ENCODE measurements at regions not wholly inside any gene's neighbourhood (a gene's known extent, or its start where the extent isn't known, plus 50 kb on each side); places are given as distances from the start of the nearest gene placed in this dataset.

- Histone ChIP-seq H3K36me3 (no peaks in the 10 kb centered on the region), H3K27ac (no peak overlapping the region), H3K4me1 (replicated peaks) (no peaks in the 10 kb centered on the region), H3K9me3 (peaks cover 6% of the 10 kb centered on the region), H3K27me3 (replicated peaks; ENCODE audit: insufficient read depth) (no peaks in the 10 kb centered on the region), H3K4me3 (no peak overlapping the region)
- intact Hi-C loops (cut with DNase I), result no loop called here
- WGBS, result 94% methylated on average over 19 of the region's 27 CpGs
- TF ChIP-seq CTCF (IDR thresholded peaks at IDR 0.05), result no peak
- TF ChIP-seq POLR2A (IDR thresholded peaks at IDR 0.05), result no peak
- TF ChIP-seq POLR2AphosphoS5 (IDR thresholded peaks at IDR 0.05), result no peak
- DNase-seq (ENCODE audit: low spot score), result no peak
These were observed 168.8 kb downstream of the CD24 start for GRCh38 chr6:106805771-106806170.

- Histone ChIP-seq H3K27me3 (replicated peaks; ENCODE audit: insufficient read depth) (no peaks in the 10 kb centered on the region), H3K4me3 (no peak overlapping the region), H3K4me1 (replicated peaks) (no peaks in the 10 kb centered on the region), H3K27ac (no peak overlapping the region), H3K9me3 (peaks cover 6% of the 10 kb centered on the region), H3K36me3 (no peaks in the 10 kb centered on the region)
- intact Hi-C loops (cut with DNase I), result no loop called here
- no peak for DNase-seq (ENCODE audit: low spot score)
- 55% methylated on average over 7 of the region's 7 CpGs for WGBS
- TF ChIP-seq CTCF (IDR thresholded peaks at IDR 0.05) (no peak), POLR2AphosphoS5 (IDR thresholded peaks at IDR 0.05) (no peak), POLR2A (IDR thresholded peaks at IDR 0.05) (no peak)
These were observed 169.9 kb downstream of the CD24 start for GRCh38 chr6:106804346-106805335.

- 89% methylated on average over 1 of the region's 1 CpG for WGBS
- H3K4me1 ChIP-seq (replicated peaks), result no peaks in the 10 kb centered on the region
- intact Hi-C loops (cut with DNase I), result no loop called here
- no peak overlapping the region for H3K4me3 ChIP-seq
- no peaks in the 10 kb centered on the region for H3K27me3 ChIP-seq (replicated peaks; ENCODE audit: insufficient read depth)
- peaks cover 4% of the 10 kb centered on the region for H3K9me3 ChIP-seq
- no peaks in the 10 kb centered on the region for H3K36me3 ChIP-seq
- no peak overlapping the region for H3K27ac ChIP-seq
- no peak for DNase-seq (ENCODE audit: low spot score)
- no peak for TF ChIP-seq CTCF (IDR thresholded peaks at IDR 0.05)
- TF ChIP-seq POLR2AphosphoS5 (IDR thresholded peaks at IDR 0.05), result no peak
These were observed 171.3 kb downstream of the CD24 start for GRCh38 chr6:106803188-106803587.

GRCh38 chr6:106802139-106802538 lies 172.4 kb downstream of the CD24 start:
- no peak overlapping the region for H3K4me3 ChIP-seq
- H3K27me3 ChIP-seq (replicated peaks; ENCODE audit: insufficient read depth), result no peaks in the 10 kb centered on the region
- intact Hi-C loops (cut with DNase I), result no loop called here
- H3K9me3 ChIP-seq, result no peaks in the 10 kb centered on the region
- WGBS, result 69% methylated on average over 5 of the region's 5 CpGs
- no peaks in the 10 kb centered on the region for H3K4me1 ChIP-seq (replicated peaks)
- H3K27ac ChIP-seq, result no peak overlapping the region
- H3K36me3 ChIP-seq, result no peaks in the 10 kb centered on the region
- DNase-seq (ENCODE audit: low spot score), result no peak
- TF ChIP-seq POLR2AphosphoS5 (IDR thresholded peaks at IDR 0.05), result no peak
- no peak for TF ChIP-seq POLR2A (IDR thresholded peaks at IDR 0.05)
- no peak for TF ChIP-seq CTCF (IDR thresholded peaks at IDR 0.05)

GRCh38 chr6:106801256-106801655 lies 171.9 kb downstream of the QRSL1 start:
- DNase-seq (ENCODE audit: low spot score), result no peak
- no peak for TF ChIP-seq POLR2A (IDR thresholded peaks at IDR 0.05)
- TF ChIP-seq CTCF (IDR thresholded peaks at IDR 0.05), result no peak
- no peak for TF ChIP-seq POLR2AphosphoS5 (IDR thresholded peaks at IDR 0.05)
- Histone ChIP-seq H3K4me1 (replicated peaks) (no peaks in the 10 kb centered on the region), H3K9me3 (no peaks in the 10 kb centered on the region), H3K27me3 (replicated peaks; ENCODE audit: insufficient read depth) (no peaks in the 10 kb centered on the region), H3K4me3 (no peak overlapping the region), H3K36me3 (no peaks in the 10 kb centered on the region), H3K27ac (no peak overlapping the region)
- WGBS, result 91% methylated on average over 8 of the region's 8 CpGs
- intact Hi-C loops (cut with DNase I), result no loop called here

All from prostate gland (tissue), 2 donors.